Body of pancreas (tissue), 4 donors: ENCODE measurements at regions not wholly inside any gene's neighbourhood (a gene's known extent, or its start where the extent isn't known, plus 50 kb on each side); places are given as distances from the start of the nearest gene placed in this dataset.

Experiments used
- POLR2A ChIP-seq, 3 donors: fragments of 450-650 bp; IDR thresholded peaks; one replicate each; pipeline ENCODE4 v1.6.1; 2016; ENCODE audit warnings: antibody characterized with exemption in 3 of 3, mild to moderate bottlenecking in 2 of 3
- TF ChIP-seq, protein P1 (sequence below), 7 experiments: fragments of 450-650 bp in 4 of 7; fragments of 200-600 bp in 3 of 7; sonication (generic) in 3 of 7; IDR thresholded peaks; one replicate each; pipeline ENCODE4 v1.5.1; 2016 to 2019; ENCODE audit warnings: antibody characterized with exemption in 7 of 7

DNA sequence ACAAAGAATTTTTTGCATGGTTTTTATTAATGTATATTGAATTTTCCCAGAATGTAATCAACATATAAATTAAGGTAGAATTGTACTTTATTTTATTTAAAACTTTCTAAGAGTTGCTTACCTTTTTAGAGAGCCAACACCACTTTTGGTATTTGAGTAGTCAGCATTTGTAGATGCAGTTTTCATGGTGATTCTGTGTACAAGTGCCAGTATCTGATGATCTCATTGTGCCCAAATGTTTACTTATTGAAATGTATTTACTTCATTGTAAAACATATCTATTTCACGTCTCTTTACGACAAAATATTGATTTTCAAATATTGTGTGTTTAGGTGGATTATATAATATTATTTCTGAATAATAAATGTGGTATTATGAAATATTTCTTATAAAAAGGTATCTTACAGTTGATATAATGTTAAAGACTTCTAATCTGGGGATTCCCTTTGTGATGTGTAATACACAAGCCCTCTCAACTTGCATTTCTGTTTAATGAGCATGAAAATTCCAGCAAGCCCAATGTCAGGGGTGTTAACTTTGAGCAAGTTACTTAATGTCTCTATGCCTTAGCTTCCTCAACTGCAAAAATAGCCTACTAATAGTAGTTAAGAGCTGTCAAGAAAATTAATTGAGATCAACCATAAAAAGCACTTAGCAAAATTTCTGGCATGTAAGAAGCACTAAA lies 141.8 kb upstream of the ZNF648 start:
- TF ChIP-seq POLR2A (IDR thresholded peaks at IDR 0.05): no peak
- TF ChIP-seq, protein P1, sequence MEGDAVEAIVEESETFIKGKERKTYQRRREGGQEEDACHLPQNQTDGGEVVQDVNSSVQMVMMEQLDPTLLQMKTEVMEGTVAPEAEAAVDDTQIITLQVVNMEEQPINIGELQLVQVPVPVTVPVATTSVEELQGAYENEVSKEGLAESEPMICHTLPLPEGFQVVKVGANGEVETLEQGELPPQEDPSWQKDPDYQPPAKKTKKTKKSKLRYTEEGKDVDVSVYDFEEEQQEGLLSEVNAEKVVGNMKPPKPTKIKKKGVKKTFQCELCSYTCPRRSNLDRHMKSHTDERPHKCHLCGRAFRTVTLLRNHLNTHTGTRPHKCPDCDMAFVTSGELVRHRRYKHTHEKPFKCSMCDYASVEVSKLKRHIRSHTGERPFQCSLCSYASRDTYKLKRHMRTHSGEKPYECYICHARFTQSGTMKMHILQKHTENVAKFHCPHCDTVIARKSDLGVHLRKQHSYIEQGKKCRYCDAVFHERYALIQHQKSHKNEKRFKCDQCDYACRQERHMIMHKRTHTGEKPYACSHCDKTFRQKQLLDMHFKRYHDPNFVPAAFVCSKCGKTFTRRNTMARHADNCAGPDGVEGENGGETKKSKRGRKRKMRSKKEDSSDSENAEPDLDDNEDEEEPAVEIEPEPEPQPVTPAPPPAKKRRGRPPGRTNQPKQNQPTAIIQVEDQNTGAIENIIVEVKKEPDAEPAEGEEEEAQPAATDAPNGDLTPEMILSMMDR (IDR thresholded peaks at IDR 0.05): no peak
